Ishikawa (cell line): ENCODE measurements at regions not wholly inside any gene's neighbourhood (a gene's known extent, or its start where the extent isn't known, plus 50 kb on each side); places are given as distances from the start of the nearest gene placed in this dataset.

Experiments
- EP300 ChIP-seq: IDR thresholded peaks from 2 replicates; pipeline ENCODE4 v1.6.1; 2012; ENCODE audit warnings: borderline replicate concordance
- FOXM1 ChIP-seq: IDR thresholded peaks from 2 replicates; pipeline ENCODE4 v1.6.1; 2012; ENCODE audit warnings: low read depth, borderline replicate concordance
- TEAD4 ChIP-seq: IDR thresholded peaks from 2 replicates; pipeline ENCODE4 v1.6.1; 2012
- YY1 ChIP-seq: IDR thresholded peaks from 2 replicates; pipeline ENCODE4 v1.6.1; 2012; ENCODE audit warnings: low read depth
- TF ChIP-seq, protein P1 (sequence below): IDR thresholded peaks from 2 replicates; pipeline ENCODE4 v1.6.1; 2012

DNA sequence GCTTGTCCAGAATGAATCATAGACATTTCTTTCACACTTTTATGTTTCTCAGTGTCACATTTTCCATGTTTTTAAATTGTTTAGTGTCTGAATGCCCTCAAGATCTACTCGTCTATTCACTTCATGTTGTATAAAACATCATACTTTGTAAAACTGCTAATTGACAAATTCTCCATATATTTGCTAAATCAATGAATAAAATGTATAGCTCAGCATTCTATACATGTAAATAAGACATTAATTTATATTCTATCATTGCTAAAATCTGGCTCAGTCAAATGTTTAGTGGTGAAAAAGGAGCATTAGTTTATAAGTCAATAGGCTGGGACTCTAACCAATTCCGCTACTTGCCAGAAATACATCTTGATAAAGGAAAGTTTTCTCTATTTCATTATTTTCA, 379.6 kb downstream of the NAF1 start:
- TF ChIP-seq, protein P1, sequence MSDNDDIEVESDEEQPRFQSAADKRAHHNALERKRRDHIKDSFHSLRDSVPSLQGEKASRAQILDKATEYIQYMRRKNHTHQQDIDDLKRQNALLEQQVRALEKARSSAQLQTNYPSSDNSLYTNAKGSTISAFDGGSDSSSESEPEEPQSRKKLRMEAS: no peak
- no peak for TF ChIP-seq EP300
- no peak for TF ChIP-seq FOXM1
- TF ChIP-seq YY1: no peak
- no peak for TF ChIP-seq TEAD4
